ENCODE measurements at regions not wholly inside any gene's neighbourhood (a gene's known extent, or its start where the extent isn't known, plus 50 kb on each side); places are given as distances from the start of the nearest gene placed in this dataset.

GRCh38 chr12:3962631-3963483 is 89.7 kb upstream of the PARP11 start:
- H3K9me3 ChIP-seq (ENCODE audit: control insufficient read depth in 3 of 3, low read length in 3 of 3), result no peaks in the 10 kb centered on the region
- H3K4me1 ChIP-seq (ENCODE audit: control insufficient read depth in 3 of 3, insufficient read depth in 3 of 3, low read length in 3 of 3), result no peaks in the 10 kb centered on the region
- no peak overlapping the region for H3K27ac ChIP-seq (ENCODE audit: low read depth, low read length)
- no peak overlapping the region for H3K4me3 ChIP-seq (ENCODE audit: low read length in 3 of 3)
- peaks cover 0 to 18% (median 9%) of the 10 kb centered on the region in 3 donors for H3K27me3 ChIP-seq (ENCODE audit: control insufficient read depth in 3 of 3, insufficient read depth in 3 of 3, low read length in 3 of 3)
- H3K36me3 ChIP-seq (ENCODE audit: control insufficient read depth in 3 of 3, insufficient read depth in 3 of 3, low read length in 3 of 3), result no peaks in the 10 kb centered on the region
- H3K9ac ChIP-seq (ENCODE audit: low read depth in 1 of 3, low read length in 3 of 3), result no peak overlapping the region

- H3K4me1 ChIP-seq (ENCODE audit: control insufficient read depth in 3 of 3, insufficient read depth in 3 of 3, low read length in 3 of 3), result no peaks in the 10 kb centered on the region
- no peak overlapping the region for H3K4me3 ChIP-seq (ENCODE audit: low read length in 3 of 3)
- H3K9ac ChIP-seq (ENCODE audit: low read depth in 1 of 3, low read length in 3 of 3), result no peak overlapping the region
- H3K36me3 ChIP-seq (ENCODE audit: control insufficient read depth in 3 of 3, insufficient read depth in 3 of 3, low read length in 3 of 3), result no peaks in the 10 kb centered on the region
- H3K9me3 ChIP-seq (ENCODE audit: control insufficient read depth in 3 of 3, low read length in 3 of 3), result no peaks in the 10 kb centered on the region
- no peak overlapping the region for H3K27ac ChIP-seq (ENCODE audit: low read depth, low read length)
- H3K27me3 ChIP-seq (ENCODE audit: control insufficient read depth in 3 of 3, insufficient read depth in 3 of 3, low read length in 3 of 3), result peaks cover 0 to 18% (median 9%) of the 10 kb centered on the region in 3 donors
These were observed 88.4 kb upstream of the PARP11 start for GRCh38 chr12:3961591-3961990.

- peaks cover 0 to 15% (median 0%) of the 10 kb centered on the region in 3 donors for H3K27me3 ChIP-seq (ENCODE audit: control insufficient read depth in 3 of 3, insufficient read depth in 3 of 3, low read length in 3 of 3)
- no peak overlapping the region for H3K27ac ChIP-seq (ENCODE audit: low read depth, low read length)
- no peak overlapping the region for H3K4me3 ChIP-seq (ENCODE audit: low read length in 3 of 3)
- H3K4me1 ChIP-seq (ENCODE audit: control insufficient read depth in 3 of 3, insufficient read depth in 3 of 3, low read length in 3 of 3), result no peaks in the 10 kb centered on the region
- no peaks in the 10 kb centered on the region for H3K36me3 ChIP-seq (ENCODE audit: control insufficient read depth in 3 of 3, insufficient read depth in 3 of 3, low read length in 3 of 3)
- H3K9ac ChIP-seq (ENCODE audit: low read depth in 1 of 3, low read length in 3 of 3), result no peak overlapping the region
- no peaks in the 10 kb centered on the region for H3K9me3 ChIP-seq (ENCODE audit: control insufficient read depth in 3 of 3, low read length in 3 of 3)
These were observed 86.8 kb upstream of the PARP11 start for GRCh38 chr12:3959799-3960560.

DNA sequence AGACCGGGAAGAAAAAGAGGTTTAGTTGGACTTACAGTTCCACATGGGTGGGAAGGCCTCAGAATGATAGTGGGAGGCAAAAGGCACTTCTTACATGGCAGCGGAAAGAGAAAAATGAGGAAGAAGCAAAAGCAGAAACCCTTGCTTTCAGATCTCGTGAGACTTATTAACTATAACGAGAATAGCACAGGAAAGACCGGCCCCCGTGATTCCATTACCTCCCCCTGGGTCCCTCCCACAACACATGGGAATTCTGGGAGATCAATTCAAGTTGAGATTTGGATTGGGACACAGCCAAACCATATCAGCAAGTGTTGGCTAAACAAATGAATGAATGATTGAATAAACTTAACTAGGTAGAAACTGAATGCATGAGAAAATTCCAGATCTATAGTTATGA is 85.3 kb upstream of the PARP11 start:
- Histone ChIP-seq H3K9ac (ENCODE audit: low read depth in 1 of 3, low read length in 3 of 3) (no peak overlapping the region), H3K27me3 (ENCODE audit: control insufficient read depth in 3 of 3, insufficient read depth in 3 of 3, low read length in 3 of 3) (peaks cover 0 to 13% (median 0%) of the 10 kb centered on the region in 3 donors), H3K4me1 (ENCODE audit: control insufficient read depth in 3 of 3, insufficient read depth in 3 of 3, low read length in 3 of 3) (no peaks in the 10 kb centered on the region), H3K9me3 (ENCODE audit: control insufficient read depth in 3 of 3, low read length in 3 of 3) (no peaks in the 10 kb centered on the region), H3K36me3 (ENCODE audit: control insufficient read depth in 3 of 3, insufficient read depth in 3 of 3, low read length in 3 of 3) (no peaks in the 10 kb centered on the region), H3K27ac (ENCODE audit: low read depth, low read length) (no peak overlapping the region), H3K4me3 (ENCODE audit: low read length in 3 of 3) (no peak overlapping the region)

GRCh38 chr12:3951380-3952135 is 78.4 kb upstream of the PARP11 start:
- H3K4me3 ChIP-seq (ENCODE audit: low read length in 3 of 3), result no peak overlapping the region
- no peaks in the 10 kb centered on the region for H3K27me3 ChIP-seq (ENCODE audit: control insufficient read depth in 3 of 3, insufficient read depth in 3 of 3, low read length in 3 of 3)
- H3K4me1 ChIP-seq (ENCODE audit: control insufficient read depth in 3 of 3, insufficient read depth in 3 of 3, low read length in 3 of 3), result no peaks in the 10 kb centered on the region
- no peaks in the 10 kb centered on the region for H3K9me3 ChIP-seq (ENCODE audit: control insufficient read depth in 3 of 3, low read length in 3 of 3)
- no peak overlapping the region for H3K27ac ChIP-seq (ENCODE audit: low read depth, low read length)
- H3K36me3 ChIP-seq (ENCODE audit: control insufficient read depth in 3 of 3, insufficient read depth in 3 of 3, low read length in 3 of 3), result no peaks in the 10 kb centered on the region
- H3K9ac ChIP-seq (ENCODE audit: low read depth in 1 of 3, low read length in 3 of 3), result no peak overlapping the region

DNA sequence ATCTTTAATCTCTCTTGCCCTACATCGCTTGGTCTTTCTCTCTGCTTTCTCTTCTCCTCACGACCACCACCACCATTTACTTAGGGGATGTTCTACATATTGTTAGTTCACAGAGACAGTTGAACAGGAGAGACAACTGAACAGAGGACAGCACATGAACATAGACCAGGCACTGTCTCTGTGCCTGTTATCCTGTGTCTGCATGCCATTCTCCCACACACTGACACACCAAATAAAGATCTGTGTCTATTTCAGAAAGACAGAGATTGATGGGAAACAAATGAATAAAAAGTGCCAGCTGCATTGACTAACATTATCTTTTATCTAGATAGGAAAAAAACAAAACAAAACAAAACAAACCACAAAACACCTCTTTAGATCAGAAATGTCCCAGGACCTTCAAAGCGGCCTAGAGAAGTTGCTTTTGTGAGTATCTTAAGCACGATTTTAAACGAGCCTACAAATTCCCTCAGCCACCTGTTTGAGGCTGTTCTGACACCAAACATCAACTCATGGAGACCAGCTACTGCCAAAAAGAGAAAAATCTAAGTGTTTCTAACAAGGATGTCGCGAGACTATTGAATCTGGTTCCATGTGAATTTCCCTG is 77.6 kb upstream of the PARP11 start:
- Histone ChIP-seq H3K27ac (ENCODE audit: low read depth, low read length) (no peak overlapping the region), H3K27me3 (ENCODE audit: control insufficient read depth in 3 of 3, insufficient read depth in 3 of 3, low read length in 3 of 3) (no peaks in the 10 kb centered on the region), H3K4me3 (ENCODE audit: low read length in 3 of 3) (no peak overlapping the region), H3K9me3 (ENCODE audit: control insufficient read depth in 3 of 3, low read length in 3 of 3) (no peaks in the 10 kb centered on the region), H3K36me3 (ENCODE audit: control insufficient read depth in 3 of 3, insufficient read depth in 3 of 3, low read length in 3 of 3) (no peaks in the 10 kb centered on the region), H3K9ac (ENCODE audit: low read depth in 1 of 3, low read length in 3 of 3) (no peak overlapping the region), H3K4me1 (ENCODE audit: control insufficient read depth in 3 of 3, insufficient read depth in 3 of 3, low read length in 3 of 3) (no peaks in the 10 kb centered on the region)

- no peaks in the 10 kb centered on the region for H3K4me1 ChIP-seq (ENCODE audit: control insufficient read depth in 3 of 3, insufficient read depth in 3 of 3, low read length in 3 of 3)
- H3K27ac ChIP-seq (ENCODE audit: low read depth, low read length), result no peak overlapping the region
- H3K4me3 ChIP-seq (ENCODE audit: low read length in 3 of 3), result no peak overlapping the region
- H3K9me3 ChIP-seq (ENCODE audit: control insufficient read depth in 3 of 3, low read length in 3 of 3), result no peaks in the 10 kb centered on the region
- H3K36me3 ChIP-seq (ENCODE audit: control insufficient read depth in 3 of 3, insufficient read depth in 3 of 3, low read length in 3 of 3), result no peaks in the 10 kb centered on the region
- no peaks in the 10 kb centered on the region for H3K27me3 ChIP-seq (ENCODE audit: control insufficient read depth in 3 of 3, insufficient read depth in 3 of 3, low read length in 3 of 3)
- no peak overlapping the region for H3K9ac ChIP-seq (ENCODE audit: low read depth in 1 of 3, low read length in 3 of 3)
These were observed 74.6 kb upstream of the PARP11 start for GRCh38 chr12:3947781-3948180.

DNA sequence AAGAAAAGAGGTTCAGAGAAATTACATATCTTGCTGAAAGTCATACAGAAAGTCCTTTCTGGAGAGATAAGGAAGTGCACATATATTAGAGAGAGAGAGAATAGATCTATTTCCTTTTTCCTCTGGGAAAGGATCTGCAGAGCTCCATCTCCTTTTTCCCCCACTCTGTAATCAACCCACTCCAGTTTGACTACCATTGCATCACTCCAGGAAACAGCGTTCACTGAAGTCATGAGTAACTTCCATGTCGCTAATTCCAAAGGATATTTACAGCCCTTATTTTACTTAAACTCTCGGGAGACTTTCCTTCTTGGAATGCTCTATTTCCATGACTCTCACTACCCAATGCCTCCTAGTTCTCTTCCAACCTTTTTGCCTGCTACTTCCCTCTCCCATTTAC is 72.5 kb upstream of the PARP11 start:
- H3K36me3 ChIP-seq (ENCODE audit: control insufficient read depth in 3 of 3, insufficient read depth in 3 of 3, low read length in 3 of 3), result no peaks in the 10 kb centered on the region
- no peaks in the 10 kb centered on the region for H3K4me1 ChIP-seq (ENCODE audit: control insufficient read depth in 3 of 3, insufficient read depth in 3 of 3, low read length in 3 of 3)
- H3K9me3 ChIP-seq (ENCODE audit: control insufficient read depth in 3 of 3, low read length in 3 of 3), result no peaks in the 10 kb centered on the region
- no peak overlapping the region for H3K27ac ChIP-seq (ENCODE audit: low read depth, low read length)
- H3K9ac ChIP-seq (ENCODE audit: low read depth in 1 of 3, low read length in 3 of 3), result no peak overlapping the region
- H3K27me3 ChIP-seq (ENCODE audit: control insufficient read depth in 3 of 3, insufficient read depth in 3 of 3, low read length in 3 of 3), result no peaks in the 10 kb centered on the region
- no peak overlapping the region for H3K4me3 ChIP-seq (ENCODE audit: low read length in 3 of 3)

DNA sequence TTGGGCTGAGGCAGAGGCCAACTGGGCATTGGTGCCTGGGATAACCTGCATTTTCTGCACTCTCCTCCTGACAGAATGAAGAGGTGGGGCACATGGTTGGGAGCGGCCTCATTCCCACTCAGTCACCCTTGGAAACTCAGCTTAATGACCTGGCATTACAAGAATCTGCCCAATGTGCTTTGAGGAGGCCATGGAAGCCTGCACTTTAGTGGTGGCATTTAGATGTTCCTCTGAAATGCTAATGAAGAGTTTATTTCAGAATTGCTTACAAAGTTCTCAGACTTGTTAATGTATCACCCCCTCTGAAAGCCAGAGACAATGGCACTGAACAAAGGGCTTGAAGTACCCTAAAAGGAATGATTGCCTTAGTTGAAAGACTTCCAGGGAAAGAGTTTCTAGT is 71.4 kb upstream of the PARP11 start:
- Histone ChIP-seq H3K4me1 (ENCODE audit: control insufficient read depth in 3 of 3, insufficient read depth in 3 of 3, low read length in 3 of 3) (no peaks in the 10 kb centered on the region), H3K27ac (ENCODE audit: low read depth, low read length) (no peak overlapping the region), H3K36me3 (ENCODE audit: control insufficient read depth in 3 of 3, insufficient read depth in 3 of 3, low read length in 3 of 3) (no peaks in the 10 kb centered on the region), H3K9ac (ENCODE audit: low read depth in 1 of 3, low read length in 3 of 3) (no peak overlapping the region), H3K9me3 (ENCODE audit: control insufficient read depth in 3 of 3, low read length in 3 of 3) (no peaks in the 10 kb centered on the region), H3K27me3 (ENCODE audit: control insufficient read depth in 3 of 3, insufficient read depth in 3 of 3, low read length in 3 of 3) (no peaks in the 10 kb centered on the region), H3K4me3 (ENCODE audit: low read length in 3 of 3) (no peak overlapping the region)

Data from skeletal muscle tissue (tissue), 3 donors.